SH-SY5Y (cell line): ENCODE measurements at regions not wholly inside any gene's neighbourhood (a gene's known extent, or its start where the extent isn't known, plus 50 kb on each side); places are given as distances from the start of the nearest gene placed in this dataset.

ENCODE experiments used
- GATA2 ChIP-seq: IDR thresholded peaks from 2 replicates; pipeline ENCODE4 v1.6.1; 2011; ENCODE audit warnings: mild to moderate bottlenecking, low read depth, low read length
- GATA3 ChIP-seq: IDR thresholded peaks from 2 replicates; pipeline ENCODE4 v1.6.1; 2011; ENCODE audit warnings: low read depth, mild to moderate bottlenecking, low read length, moderate library complexity

DNA sequence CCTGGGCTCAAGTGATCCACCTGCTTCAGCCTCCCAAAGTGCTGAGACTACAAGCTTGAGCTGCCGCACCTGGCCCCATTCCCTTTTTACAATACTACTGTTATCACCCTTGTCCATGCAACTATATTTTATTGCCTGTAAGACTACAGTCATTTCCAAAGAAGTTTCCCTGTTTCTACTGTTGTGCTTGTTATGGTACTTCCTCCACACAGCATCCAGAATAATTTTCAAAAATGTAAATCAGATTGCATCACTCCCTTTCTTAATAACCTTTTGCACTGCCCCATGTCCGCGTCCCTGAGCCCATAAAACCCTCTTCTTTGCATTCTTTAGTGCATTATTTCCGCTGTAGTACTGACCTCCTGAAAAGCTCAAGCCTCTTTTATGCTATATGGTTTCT lies 128.9 kb upstream of the AKIRIN2 start:
- no peak for TF ChIP-seq GATA3
- TF ChIP-seq GATA2: no peak

DNA sequence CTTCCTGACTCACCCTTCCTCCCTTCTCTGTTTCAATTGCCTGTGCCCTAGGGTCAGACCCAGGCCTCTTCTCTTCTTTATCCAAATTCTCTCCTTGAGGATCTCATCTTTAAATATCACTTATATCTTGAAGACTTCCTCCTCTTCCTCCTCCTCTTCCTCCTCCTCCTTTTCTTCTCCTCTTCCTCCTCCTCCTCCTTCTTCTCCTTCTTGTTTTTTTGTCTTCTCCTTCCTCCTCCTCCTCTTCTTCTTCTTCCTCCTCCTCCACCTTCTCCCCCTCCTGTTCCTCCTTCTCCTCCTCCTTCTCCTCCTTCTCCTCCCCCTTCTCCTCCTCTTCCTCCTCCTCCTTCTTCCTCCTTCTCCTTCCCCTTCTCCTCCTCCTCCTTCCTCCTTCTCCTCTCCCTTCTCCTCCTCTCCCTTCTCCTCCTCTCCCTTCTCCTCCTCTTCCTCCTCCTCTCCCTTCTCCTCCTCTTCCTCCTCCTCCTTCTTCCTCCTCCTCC lies 127.6 kb upstream of the AKIRIN2 start:
- TF ChIP-seq GATA2 (no peak), GATA3 (no peak)

DNA sequence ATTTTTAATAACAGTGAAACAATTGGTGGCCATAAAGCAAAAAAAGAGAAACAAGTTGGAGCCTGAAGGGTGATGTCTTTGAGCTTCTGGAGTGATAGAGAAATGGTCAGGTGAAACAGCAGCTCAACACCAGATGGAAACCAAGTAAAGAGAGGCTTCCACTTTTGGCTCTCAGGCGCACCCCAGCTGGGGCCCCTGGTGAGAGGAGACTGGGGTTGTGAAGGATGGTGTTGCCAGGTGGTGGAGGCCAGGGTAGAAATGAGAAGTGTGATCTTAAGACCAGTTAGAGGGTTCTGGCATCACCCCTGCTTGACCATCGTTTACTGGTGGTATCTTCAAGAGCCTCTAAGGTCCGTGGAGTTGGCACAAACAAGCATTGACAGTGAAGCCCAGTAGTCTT lies 126.0 kb upstream of the AKIRIN2 start:
- TF ChIP-seq GATA3 (no peak), GATA2 (no peak)

DNA sequence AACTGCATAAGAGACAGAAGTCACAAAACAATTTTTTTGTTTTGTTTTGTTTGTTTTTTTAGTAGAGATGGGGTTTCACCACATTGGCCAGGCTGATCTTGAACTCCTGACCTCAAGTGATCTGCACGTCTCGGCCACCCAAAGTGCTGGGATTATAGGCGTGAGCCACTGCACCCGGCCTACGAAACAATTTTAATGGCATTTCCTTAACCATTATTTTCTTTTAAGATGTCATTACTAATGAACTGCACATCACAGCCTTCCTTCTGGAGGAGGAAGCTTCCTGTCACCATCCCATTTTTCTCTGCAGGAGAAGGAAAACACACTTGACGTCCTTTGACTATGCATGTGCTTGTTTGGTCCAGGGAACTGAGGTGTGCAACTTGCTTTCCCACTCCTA lies 125.3 kb upstream of the AKIRIN2 start:
- TF ChIP-seq GATA2: no peak
- no peak for TF ChIP-seq GATA3

DNA sequence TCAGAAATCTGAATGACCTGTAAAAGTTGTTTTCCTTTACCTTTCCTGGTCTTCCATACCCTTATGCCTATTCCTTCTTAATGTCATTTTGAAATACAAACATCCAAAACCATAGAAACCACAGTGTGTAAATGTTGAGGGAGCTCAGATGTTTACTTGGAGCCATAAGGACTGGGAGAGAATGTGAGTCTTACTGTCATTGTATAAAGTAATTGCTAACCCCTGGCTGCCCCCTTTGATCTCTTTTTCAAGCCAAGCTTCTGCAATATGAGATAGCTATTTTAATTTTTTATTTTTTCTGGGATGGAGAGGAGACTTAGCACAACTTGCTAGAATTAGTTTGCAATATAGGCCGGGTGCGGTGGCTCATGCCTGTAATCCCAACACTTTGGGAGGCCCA lies 124.4 kb upstream of the AKIRIN2 start:
- TF ChIP-seq GATA3 (no peak), GATA2 (no peak)

DNA sequence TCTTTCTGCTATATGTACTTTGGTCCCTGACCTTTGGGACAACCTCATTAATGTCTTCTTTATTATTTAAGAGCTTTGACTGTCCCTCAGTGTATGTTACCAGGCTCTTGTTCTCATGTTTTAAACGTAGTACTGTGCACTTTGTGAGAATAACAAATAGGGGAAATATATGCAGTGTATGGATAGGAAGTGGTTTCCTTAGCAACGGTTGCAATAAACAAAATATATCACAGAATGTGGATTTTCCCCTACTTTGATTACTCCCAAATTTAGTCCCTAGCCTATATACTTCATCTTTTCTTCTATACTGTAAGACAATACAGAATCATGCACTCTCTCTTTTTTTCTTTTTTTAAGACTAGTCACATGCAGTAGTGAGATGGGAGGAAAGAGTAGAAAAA lies 123.8 kb upstream of the AKIRIN2 start:
- TF ChIP-seq GATA3 (no peak), GATA2 (no peak)

DNA sequence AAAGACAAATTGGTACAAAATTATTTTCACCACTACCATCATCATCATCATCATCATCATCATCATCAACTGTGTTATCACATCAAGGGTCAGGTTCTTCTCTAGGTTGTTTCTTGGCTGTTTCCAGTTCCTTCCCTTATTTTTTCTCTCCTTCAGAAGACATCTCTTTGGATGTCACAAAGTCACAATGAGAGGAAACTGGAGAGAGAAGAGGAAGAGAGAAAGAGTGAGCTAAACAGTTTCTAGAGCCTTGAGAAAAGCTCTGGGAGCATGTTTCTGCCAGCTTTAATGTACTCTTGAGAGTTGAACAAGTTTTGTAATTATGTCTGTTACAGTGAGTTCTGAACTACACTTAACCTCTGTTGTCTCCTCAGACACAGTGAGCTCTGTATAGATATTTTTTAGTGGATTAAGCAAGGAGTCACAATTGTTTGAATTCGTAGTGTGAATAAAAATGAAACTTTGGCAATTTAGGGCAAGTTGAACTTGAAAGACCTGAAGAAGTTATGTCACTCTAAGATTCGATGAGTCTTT lies 123.0 kb upstream of the AKIRIN2 start:
- TF ChIP-seq GATA2: no peak
- TF ChIP-seq GATA3: no peak

DNA sequence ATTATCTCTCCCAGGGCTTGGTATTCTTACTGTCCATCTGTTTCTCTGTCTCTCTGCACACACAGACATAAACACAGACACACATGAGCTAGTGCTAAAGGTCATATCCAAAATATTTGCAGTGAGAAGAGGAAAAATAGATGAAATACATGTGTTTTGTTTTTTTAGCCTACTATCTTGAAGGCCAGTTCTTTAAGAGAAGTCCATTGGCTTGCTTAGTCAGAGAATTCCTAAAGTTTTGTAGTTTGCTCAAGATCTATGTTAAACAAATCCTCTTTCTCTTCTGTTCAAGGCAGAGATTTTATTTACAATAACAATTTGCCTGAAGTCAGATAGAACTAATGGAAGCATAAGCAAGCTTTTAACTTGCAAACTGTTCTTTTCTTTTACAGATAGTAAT lies 120.0 kb upstream of the AKIRIN2 start:
- TF ChIP-seq GATA3: no peak
- no peak for TF ChIP-seq GATA2

DNA sequence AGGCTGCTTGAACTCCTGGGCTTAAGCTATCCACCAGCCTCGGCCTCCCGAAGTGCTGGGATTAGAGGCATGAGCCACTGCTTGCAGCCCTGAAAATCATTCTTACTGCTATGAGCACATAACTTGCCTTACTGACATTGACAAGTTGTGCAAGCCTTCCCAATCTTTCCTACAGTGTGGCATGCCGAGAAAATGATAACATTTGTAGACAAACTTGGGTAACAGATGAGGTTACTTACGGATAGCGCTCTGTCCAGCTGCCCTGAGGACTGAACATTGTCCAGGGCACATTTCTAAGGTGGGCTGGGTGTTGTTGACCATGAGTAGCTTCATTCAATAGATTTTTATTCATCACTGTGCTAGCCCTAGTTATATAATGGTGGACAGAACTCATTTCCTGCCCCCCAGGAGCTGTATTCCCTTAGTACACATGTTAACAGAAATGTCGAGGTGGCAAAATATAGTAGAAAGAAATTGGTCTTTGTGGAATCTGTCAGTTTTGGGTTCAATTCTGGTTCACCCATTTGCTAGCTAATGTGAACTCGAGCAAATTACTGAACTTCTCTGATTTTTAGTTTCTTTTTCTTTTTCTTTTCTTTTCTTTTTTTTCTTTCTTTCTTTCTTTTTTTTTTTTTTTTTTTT lies 118.4 kb upstream of the AKIRIN2 start:
- TF ChIP-seq GATA3 (no peak), GATA2 (no peak)

DNA sequence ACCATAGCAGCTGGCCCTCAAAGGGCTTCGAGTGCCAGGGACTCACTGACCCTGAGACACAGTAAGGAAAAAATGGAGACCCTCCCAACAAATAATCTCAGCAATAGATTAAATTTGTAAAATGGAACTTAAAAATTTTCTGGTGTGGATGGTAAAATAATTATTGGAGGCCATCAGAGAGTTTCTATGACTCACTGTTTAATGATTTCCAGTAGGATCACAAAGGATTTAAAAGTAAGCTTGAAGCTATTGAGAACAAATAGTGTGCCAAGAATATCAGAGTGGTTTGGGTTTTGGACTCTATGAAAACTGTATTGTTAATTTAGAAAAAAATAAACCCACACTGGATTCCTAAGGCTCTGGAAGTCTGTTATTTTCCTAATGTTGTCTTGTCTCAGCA lies 115.2 kb upstream of the AKIRIN2 start:
- TF ChIP-seq GATA3 (no peak), GATA2 (no peak)

DNA sequence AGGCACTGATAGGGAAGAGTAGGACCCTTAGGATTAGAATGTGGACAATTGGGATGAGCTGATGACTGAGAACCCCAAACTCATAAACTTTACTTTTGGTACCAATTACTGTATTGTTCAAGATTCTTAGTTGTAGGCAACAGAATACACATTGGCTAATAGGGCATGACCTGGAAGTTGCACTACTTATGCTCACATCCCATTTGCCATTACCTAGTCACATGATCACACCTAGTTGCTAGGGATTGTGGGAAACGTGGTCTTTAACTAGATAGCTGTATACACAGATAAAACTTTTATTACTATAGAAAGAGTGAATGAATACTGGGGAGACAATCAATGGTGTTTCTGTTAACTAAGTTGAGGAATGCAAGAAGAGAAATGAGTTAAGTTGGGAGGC lies 113.4 kb upstream of the AKIRIN2 start:
- TF ChIP-seq GATA2 (no peak), GATA3 (no peak)

DNA sequence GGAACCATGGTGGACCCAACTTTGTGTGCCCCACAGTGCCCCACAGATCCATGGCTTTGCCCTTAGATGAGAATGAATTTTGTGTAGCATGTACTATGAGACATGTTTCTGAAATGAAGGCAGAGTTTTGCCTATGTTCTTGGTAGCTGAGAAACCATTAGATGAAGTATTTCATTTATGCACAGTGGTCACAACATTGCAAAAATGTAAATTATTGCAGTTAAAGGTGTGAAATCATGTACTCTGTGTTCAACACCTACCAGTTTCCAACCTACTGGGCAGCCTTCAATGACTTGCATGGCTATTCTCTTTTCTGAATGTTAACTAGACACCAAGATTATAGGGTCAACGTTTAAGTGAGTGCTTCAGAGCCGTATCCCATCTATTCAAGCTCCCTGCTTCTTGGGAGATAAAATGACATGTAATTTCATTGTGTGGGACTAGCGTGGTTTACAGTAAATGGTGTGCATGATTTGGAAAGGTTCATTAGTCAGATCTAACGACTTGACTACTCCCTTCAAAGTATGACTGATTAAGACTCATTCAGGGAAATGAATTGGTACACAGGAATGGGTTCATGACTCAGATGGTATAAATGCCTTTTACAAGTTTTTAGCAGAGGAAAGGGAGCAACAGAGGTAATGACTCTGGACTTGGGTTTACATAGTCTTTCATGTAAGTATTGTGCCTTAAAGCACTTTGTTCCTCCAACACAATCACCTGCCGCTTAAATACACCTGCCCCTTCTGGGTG lies 106.1 kb upstream of the AKIRIN2 start:
- TF ChIP-seq GATA3: no peak
- no peak for TF ChIP-seq GATA2

DNA sequence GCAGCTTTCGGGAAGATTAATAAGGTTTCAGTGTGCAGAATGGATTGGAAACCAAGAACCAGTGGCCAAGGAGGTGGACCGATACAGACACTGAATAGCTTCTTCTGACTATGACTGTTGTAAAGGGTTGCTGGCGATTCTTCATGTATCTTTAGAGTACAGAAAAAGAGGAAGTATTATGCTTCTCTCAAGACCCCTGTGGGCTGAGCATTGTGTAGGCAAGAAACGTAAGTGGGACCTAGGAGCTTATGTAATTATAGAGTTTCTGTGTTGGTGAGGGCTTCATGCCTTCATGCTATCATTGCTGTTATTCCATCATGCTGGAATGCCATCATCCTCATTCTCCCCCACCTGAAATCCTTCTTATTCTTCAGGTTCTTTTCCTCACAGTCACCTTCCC lies 105.4 kb upstream of the AKIRIN2 start:
- no peak for TF ChIP-seq GATA3
- no peak for TF ChIP-seq GATA2

DNA sequence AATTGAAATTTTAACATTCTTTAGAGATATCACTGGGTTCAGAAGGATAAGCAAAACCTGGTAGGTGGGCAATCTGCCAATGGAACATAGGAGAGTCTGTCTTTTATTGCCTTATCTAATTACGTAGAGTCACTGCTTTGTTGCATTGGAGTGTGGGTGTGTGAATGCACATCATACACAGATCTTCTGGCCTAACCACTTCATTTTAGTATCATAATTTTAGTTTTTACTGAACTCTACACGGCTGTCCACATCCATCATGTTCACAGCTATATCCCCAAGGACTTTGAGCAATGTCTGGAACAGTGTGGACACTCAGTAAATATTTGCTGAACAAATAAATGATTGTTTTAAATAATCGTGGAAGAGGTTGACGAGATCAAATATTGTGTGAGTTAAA lies 104.6 kb upstream of the AKIRIN2 start:
- no peak for TF ChIP-seq GATA2
- no peak for TF ChIP-seq GATA3

DNA sequence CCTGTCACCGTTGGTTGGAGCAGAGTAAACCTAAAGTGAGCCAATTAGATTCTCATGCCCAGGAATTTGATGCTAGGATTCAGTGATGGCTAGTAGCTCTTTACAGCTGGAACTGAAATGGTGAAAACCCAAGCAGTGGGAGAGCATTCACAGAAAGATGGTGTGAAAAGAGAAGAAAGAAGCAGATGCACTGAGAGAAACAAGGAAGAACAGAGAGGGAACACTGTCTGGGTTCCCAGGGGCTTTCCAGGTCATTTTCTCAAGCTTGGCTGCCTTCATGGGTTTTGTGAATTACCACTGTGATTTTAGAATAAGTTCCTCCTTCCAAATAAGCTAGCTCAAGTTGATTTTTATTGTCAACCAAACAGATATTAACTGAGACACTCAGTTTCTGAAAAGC lies 104.1 kb upstream of the AKIRIN2 start:
- TF ChIP-seq GATA2 (no peak), GATA3 (no peak)

DNA sequence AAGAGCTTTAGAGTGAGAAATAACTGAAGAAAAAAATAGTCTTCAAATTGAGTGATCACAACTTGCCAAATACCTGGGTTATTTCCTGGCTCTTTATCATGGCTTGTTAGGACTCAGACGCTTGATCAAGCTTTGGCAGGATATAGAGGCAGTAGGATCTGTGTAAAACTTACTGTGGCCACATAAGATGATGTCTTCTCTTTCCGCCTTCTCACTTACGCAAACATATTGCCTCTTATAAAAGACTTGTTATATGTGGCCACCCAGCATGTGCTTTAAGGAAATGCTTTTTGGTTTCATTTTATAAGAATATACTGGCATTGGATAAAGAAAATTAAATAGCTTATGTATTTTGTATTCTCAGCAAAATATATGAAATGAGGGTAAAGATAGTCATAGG lies 101.8 kb upstream of the AKIRIN2 start:
- no peak for TF ChIP-seq GATA3
- no peak for TF ChIP-seq GATA2

DNA sequence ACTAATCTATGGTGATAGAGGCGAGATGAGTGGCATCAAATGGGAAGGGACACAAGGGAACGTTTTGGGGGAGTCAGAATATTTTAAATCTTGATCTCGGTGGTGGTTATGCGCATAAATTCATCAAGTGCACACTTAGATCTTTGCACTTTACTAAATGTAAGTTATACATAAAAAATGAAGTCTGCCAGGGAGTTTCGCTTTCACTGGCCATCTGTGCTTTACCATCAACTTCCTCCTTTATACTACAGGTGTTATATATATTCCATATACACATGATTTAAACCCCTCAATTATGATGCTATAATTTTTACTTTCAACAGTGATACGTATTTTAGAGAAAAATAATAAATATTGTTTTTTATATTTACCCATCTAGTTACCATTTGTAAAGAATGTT lies 97.6 kb upstream of the AKIRIN2 start:
- TF ChIP-seq GATA2 (no peak), GATA3 (no peak)
